NOMO-1 (cell line): ENCODE measurements at regions not wholly inside any gene's neighbourhood (a gene's known extent, or its start where the extent isn't known, plus 50 kb on each side); places are given as distances from the start of the nearest gene placed in this dataset.
"Not testable (repeated sequence)": the region's sequence is repeated elsewhere in the genome, so short reads cannot be mapped to it uniquely, and the experiment has no call there.

Experiments used
- DNase-seq, 2 experiments: peaks; one replicate each; lab custom pipeline; 2025; ENCODE audit not compliant: unreplicated experiment in 2 of 2; lab: John Stamatoyannopoulos, UW

DNA sequence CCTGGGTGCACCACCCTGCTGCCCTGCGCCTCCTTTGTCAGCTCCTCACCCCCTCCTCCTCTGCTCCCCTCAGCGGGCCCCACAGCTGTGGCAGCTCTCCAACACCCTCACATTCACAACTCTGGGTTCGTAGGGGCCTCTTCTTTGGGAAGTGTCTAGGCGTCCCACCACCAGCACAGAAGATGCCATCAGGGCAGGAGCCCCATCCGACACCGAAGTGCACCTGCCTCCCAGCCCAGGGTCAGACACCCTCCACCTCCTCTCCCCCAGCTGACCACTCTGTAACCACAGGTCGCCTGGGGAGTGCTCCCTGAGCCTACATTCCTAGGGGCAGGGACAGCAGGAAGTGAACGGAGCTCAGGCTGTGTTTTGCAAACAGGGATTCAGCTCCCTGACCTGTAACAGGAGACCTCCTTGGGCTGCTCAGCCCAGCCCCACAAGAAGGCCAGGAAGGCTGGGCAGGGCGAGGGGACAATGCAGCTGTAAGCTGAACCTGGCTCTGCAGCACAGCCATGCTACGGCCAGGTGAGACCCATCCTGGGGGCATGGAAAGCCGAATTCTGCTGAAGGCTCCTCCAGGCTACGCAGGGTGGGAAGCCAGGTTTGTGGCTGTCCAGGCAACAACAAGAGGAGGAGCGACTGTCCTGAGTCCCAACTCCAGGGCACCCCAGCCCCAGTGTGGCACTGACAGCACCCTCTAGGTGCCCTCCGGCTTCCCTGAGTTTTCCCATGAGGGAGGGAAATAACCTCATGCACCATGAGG, 269.0 kb downstream of the GOLGA6L6 start:
- no peak for DNase-seq

DNA sequence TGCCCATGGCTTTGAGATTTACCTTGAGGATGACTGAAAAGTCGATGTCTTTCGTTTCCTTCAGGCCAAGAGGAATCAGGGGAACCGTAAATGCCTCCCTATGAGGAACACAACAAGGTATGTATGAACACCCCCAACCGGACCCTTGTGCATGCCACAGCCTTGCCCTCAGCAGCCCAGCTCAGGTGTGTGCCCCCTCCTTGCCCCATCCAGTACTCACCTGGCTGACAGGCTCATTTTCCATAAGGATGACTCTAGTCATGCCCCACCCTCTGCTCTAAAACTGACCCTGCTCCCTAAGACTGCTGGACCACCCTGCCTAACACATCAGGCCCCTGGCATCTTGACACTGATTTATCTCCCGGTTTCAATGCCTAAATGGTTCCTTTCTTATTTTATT, 270.0 kb downstream of the GOLGA6L6 start:
- no peak for DNase-seq

DNA sequence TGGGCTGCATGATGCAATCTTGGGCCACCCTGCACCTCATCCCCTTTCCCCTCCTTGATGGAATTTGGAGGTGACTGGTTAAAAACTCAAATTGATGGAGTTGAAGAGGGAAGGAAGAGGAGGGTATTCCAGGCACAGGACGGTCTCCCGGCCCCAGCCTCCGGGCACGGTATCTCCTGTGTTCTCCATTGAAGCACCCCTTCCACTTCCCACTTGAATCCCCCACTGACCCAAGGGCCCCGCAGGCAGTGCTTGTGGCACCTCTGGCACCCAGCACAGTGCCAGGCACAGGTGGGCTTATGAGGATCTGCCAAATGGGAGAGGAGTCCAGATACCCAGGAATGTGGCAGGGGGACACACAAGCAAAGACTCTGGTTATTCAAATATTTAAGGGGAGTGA, 271.6 kb downstream of the GOLGA6L6 start:
- not testable (repeated sequence) for DNase-seq

DNA sequence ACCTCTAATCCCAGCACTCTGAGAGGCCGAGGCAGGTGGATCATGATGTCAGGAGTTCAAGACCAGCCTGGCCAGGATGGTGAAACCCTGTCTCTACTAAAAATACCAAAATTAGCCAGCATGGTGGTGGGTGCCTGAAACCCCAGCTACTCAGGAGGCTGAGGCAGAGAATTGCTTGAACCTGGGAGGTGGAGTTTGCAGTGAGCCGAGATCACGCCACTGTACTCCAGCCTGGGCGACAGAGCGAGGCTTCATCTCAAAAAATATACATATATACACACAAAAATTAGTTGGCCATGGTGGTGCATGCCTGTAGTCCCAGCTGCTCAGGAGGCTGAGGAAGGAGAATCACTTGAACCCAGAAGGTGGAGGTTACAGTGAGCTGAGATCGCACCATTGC, 273.6 kb downstream of the GOLGA6L6 start:
- not testable (repeated sequence) for DNase-seq

DNA sequence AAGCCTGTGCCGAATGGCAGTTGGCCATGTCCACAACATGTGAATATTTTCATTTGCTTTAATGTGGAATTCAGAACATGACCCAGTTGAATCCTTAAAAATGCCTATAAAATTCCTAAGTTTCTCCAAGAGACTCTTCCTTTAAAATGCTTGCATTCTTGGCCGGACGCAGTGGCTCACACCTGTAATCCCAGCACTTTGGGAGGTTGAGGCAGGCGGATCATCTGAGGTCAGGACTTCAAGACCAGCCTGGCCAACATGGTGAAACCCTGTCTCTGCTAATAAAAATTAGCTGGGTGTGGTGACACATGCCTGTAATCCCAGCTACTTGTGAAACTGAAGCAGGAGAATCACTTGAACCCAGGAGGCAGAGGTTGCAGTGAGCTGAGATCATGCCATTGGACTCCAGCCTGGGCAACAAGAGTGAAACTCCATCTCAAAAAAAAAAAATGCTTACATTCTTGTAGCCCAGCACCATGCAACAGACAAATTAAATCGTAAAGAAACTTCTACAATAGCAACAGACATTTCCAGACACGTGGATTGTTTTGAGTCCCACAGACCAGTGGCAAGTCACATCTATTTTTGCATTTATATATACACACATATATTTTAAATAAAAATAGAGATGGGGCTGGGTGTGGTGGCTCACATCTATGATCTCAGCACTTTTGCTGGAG, 274.4 kb downstream of the GOLGA6L6 start:
- DNase-seq: not testable (repeated sequence)

DNA sequence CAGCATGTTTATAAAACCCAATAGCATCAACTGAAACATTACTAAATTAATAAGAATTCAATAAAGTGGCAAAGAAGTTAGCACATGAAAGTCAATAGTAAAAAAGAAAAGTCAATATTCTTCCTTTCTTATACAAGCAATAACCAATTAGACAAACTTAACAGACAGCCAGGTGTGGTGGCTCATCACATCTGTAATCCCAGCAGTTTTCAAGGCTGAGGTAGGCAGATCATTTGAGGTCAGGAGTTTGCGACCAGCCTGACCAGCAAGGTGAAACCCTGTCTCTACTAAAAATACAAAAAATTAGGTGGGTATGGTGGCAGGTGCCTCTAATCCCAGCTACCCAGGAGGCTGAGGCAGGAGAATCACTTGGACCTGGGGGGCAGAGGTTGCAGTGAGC, 275.9 kb downstream of the GOLGA6L6 start:
- DNase-seq: not testable (repeated sequence)

DNA sequence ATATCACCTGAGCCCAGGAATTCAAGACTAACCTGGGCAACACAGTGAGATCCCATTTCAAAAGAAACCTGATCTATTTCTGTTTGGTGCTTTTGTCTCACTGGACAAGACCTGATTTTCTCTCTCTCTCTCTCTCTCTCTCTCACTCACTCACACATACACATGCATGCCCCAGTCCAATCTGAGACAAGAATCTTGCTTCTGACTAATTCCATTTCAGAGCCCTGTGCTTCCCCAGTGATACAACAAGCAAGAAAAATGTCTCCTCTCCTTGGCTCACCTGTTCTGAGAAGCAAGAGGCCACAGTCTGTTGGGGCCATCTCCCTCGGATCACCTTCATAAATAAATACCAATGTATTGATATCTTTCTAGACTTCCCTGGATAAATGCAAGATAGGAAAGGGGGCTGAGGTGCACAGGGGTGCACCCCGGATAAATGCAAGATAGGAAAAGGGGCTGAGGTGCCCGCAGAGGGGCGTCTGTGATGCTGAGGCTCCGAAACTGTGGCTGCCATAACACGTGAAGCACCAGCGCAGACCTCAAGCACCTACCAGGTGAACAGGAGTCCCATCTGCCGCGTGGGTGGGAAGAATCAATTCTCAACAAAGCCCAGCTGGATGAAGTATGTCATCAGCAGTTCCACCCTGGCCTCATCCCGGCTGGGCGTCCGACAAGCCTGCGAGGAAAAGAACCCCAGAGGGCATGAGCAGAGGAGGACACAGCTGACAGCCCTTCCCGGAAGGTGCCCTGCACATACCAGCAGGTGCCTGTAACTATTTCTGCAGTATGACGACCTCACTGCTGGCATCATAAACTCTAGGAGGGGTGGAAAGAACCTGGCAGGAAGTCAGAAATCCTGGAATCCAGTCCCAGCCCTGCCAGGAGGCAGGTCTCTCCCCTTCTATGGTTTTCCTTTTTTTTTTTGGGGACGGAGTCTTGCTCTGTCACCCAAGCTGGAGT, 280.0 kb downstream of the GOLGA6L6 start:
- DNase-seq: not testable (repeated sequence)

DNA sequence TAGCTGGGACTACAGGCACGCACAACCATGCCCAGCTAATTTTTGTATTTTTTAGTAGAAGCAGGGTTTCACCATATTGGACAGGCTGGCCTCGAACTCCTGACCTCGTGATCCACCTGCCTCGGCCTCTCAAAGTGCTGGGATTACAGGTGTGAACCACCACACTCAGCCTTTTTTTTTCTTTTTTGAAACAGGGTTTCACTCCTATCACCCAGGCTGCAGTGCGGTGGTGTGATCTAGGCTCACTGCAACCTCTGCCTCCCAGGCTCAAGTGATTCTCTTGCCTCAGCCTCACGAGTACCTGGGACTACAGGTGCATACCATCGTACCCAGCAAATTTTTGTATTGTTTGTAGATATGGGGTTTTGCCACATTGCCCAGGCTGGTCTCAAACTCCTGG, 280.9 kb downstream of the GOLGA6L6 start:
- not testable (repeated sequence) for DNase-seq

DNA sequence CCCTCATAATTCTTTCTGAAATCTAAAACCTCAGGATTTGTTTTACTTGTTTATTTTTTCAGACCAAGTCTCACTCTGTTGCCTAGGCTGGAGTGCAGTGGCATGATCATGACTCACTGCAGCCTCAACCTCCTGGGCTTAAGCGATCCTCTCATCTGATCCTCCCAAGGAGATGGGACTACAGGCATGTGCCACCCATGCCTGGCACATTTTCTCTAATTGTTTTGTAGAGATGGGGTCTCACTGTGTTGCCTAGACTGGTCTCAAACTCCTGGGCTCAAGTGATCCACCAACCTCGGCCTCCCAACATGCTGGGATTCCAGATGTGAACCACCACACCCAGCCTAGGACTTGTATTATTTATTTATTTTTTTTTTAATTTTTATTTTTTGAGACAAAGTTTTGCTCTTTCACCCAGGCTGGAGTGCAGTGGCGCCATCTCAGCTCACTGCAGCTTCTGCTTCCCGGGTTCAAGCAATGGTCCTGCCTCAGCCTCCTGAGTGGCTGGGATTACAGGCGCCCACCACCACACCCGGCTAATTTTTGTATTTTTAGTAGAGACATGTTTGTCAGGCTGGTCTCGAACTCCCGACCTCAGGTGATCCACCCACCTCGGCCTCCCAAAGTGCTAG, 281.9 kb downstream of the GOLGA6L6 start:
- DNase-seq: not testable (repeated sequence)

DNA sequence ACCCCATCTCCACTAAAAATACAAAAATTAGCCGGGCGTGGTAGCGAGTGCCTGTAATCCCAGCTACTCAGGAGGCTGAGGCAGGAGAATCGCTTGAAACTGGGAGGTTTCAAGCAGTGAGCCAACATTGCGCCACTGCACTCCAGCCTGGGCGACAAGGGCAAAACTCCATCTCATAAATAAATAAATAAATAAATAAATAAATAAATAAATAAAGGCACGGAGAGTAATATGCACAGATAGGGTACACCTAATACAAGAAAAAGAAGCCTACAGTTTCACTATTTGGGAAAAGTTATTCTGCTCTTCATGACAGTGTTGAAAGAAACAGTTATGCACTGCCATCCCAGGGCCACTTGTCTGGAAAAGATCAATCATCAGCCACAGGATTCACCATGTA, 285.2 kb downstream of the GOLGA6L6 start:
- DNase-seq: not testable (repeated sequence)

DNA sequence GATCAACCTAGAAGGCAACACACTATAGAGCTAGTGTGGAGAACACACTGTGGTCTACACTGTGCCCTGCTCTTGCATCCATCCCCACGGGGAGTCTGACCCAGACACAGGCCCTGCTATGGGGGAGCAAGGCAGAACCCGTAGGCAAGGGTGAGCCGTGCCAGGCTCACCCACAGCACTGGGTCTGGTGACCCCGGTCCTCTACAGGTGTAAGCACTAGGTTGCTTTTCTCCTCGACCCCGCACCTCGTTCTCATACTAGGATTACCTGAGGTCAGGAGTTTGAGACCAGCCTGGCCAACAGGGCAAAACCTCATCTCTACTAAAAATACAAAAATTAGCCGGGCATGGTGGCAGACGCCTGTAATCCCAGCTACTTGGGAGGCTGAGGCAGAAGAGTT, 286.0 kb downstream of the GOLGA6L6 start:
- DNase-seq: not testable (repeated sequence)

DNA sequence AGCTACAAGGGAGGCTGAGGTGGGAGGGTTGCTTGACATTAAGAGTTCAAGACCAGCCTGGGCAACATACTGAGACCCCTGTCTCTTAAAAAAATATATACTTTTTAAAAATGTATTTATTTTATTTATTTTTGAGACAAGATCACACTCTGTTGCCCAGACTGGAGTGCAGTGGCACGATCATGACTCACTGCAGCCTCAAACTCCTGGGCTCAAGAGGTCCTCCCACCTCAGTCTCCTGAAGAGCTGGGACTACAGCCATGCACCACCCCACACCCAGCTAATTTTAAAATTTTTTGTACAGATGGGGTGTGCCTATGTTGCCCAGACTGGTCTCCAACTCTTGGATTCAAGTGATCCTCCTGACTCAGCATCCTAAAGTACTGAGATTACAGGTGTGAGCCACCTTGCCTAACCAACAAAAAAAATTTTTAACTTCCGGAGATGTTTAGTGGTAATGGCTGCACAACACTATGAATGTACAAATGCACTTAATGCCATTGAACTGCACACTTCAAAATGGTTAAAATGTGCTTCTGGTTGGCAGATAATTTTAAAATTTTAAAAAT, 288.5 kb downstream of the GOLGA6L6 start:
- DNase-seq: not testable (repeated sequence)

DNA sequence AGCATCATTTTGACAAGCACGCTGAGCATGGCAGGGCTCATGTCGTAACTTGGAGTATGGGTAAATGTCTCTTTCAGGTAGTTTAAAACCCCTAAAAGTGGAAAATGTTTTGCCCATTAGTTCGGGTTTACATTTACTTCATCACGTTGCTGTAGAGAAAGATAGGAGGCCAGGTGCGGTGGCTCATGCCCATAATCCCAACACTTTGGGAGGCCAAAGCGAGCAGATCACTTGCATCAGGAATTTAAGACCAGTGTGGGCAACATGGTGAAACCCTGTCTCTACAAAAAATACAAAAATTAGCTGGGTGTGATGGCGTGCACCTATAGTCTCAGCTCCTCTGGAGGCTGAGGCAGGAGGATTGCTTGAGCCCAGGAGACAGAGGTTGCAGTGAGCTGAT, 289.6 kb downstream of the GOLGA6L6 start:
- not testable (repeated sequence) for DNase-seq

DNA sequence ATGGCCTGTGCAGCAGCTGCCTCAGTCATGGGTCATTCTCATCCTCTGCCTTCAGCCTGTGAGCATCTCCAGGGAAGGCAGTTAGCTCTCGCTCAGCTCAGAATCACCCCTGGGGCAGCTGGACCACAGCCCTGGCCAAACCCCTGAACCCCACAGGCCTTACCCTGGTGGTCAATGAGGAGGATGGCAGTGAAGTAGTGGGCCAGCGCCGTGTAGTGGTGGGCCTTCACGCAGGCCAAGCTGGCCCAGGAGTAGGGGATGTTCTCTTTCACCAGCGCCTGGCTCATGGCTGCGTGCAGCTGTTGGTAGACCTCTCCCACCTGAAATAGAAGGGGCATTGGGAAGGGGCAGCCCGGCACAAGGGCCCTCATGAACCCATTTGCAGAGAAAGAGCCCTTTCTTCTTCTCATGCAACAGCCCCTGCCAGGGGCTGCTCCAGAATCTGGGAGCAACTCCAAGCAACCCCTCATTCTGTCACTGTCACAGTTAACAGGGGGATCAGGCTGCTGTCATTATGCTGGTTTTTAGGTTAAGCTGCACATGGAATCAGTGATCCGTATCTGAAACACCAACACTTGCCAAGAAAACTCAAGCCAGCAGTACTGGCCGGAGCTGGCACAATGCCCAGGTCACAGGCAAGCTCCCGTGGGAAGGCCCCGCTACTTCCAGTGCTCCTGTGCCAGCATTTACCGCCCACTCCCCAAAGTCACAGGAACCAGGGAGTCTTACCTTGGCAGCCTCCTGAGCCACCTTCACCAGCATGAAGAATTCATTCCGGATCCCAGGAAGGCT, 290.2 kb downstream of the GOLGA6L6 start:
- DNase-seq: not testable (repeated sequence)

DNA sequence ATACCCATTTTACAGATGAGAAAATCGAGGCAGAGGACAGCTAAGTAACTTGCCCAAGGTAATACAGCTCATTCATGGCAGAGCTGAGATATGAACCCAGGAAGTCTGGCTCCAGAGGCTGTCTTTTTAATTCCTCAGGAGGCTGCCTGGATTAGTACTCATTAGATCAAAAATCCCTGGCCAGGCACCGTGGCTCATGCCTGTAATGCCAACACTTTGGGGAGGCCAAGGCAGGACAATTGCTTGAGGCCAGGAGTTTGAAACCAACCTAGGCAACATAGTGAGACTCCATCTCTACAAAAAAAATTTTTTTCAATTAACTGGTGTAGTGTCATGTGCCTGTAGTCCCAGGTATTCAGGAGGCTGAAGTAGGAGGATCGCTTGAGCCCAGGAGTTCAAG, 291.4 kb downstream of the GOLGA6L6 start:
- DNase-seq: not testable (repeated sequence)

DNA sequence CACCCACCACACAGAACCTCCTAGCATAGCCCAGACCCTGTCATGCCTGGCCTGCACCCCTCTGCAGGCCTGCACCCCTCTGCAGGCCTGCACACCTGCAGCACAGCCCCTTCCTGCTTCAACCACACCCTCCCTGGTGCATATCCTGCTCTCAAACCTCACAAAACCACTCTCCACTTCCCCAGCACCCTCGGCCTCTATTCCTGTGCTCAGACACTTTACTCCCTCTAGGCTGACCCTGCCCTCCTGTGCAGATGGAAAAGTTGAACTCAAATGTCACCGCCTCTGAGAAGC, 292.0 kb downstream of the GOLGA6L6 start:
- not testable (repeated sequence) for DNase-seq

DNA sequence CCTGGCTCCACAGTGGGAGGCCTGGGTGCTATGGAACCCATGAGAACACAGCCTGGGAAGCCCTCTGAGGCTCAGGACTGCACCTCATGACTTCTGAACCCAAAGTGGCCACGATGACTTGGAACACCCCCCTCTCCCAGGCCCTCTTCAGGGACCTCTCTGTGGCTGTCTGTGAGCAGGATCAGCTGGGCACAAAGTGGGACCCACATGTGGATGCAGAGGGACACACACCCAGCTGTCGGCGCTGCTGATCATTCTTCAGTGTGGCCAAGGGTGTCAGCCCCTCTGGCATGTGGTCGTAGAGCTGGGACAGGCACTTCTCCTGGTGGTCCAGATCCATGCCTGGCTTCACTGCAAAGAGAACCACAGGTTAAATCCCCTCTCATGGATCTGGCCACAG, 293.2 kb downstream of the GOLGA6L6 start:
- DNase-seq: not testable (repeated sequence)

DNA sequence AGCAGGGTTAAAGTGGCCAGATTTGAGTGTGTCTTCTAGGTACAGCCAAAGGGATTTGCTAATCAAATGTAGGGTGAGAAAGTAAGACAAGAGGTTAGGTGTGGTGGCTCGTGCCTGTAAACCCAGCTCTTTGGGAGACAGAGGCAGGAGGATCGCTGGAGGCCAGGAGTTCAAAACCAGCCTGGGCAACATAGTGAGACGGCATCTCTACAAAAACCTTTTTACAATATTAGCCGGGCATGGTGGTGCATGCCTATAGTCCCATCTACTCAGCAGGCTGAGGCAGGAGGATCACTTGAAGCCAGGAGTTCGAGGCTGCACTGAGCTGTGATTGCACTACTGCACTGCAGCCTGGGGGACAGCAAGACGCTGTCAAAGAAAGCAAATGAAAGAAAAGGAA, 294.5 kb downstream of the GOLGA6L6 start:
- DNase-seq: not testable (repeated sequence)

DNA sequence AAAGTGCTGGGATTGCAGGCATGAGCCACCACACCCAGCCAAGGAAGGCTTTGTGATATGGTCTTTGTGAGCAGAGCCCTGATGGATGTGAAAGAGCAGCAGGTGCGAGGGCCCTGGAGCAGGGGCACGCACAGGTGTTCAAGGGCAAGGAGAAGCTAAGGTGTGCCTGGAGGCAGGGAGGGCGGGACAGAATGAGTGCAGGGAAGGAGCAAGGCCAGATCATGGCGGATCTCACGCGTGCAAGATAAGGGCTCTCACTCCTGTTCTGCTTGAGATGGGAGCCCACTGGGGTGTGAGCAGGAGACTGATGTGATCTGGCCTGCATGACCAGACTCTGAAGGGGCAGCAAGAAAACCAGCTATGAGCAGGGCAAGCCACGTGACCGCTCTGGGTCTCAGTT, 295.0 kb downstream of the GOLGA6L6 start:
- not testable (repeated sequence) for DNase-seq

DNA sequence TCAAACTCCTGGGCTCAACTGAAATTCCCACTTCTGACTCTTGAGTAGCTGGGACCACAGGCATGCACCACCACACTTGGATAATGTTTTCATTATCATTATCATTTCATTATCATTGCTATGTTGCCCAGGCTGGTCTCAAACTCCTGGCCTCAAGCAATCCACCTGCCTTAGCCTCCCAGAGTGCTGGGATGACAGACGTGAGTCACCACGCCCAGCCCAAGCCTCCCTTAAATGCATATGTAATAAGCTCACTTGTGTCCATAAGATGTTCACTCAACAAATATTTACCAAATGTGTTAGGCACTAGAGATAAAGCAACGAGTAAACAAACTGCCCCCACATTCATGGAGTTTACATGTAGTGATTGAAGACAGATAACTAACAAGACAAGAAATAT, 295.7 kb downstream of the GOLGA6L6 start:
- not testable (repeated sequence) for DNase-seq
